Psoas muscle (tissue), 7 donors: ENCODE measurements at regions not wholly inside any gene's neighbourhood (a gene's known extent, or its start where the extent isn't known, plus 50 kb on each side); places are given as distances from the start of the nearest gene placed in this dataset.

Experiments
- ATAC-seq, 4 donors: fragments of 200-7000 bp; cut with Tn5 transposase; one replicate each; pipeline ENCODE4 v1.9.1; 2020; ENCODE audit warnings: moderate library complexity in 3 of 4, mild to moderate bottlenecking in 2 of 4
- DNase-seq, 2 donors: peaks; one replicate each; pipeline ENCODE4 v3.0.0-alpha.2; 2020
- H3K27ac ChIP-seq: fragments of 200-600 bp; one replicate; pipeline ENCODE4 v1.8.0; 2022
- H3K27me3 ChIP-seq, 3 donors: fragments of 200-600 bp in 1 of 3; one replicate each; pipeline versions ENCODE4 v1.6.1 to v1.8.0; 2013 to 2022; ENCODE audit warnings: low read length in 2 of 3, mild to moderate bottlenecking in 2 of 3, moderate library complexity in 1 of 3; ENCODE audit not compliant: insufficient read depth in 3 of 3
- H3K36me3 ChIP-seq, 2 donors: fragments of 200-600 bp in 1 of 2; one replicate each; pipeline versions ENCODE4 v1.6.1 to v1.8.0; 2013 to 2022; ENCODE audit warnings: low read depth in 1 of 2, mild to moderate bottlenecking in 1 of 2, moderate library complexity in 1 of 2; ENCODE audit not compliant: insufficient read depth in 1 of 2
- H3K4me1 ChIP-seq: fragments of 200-600 bp; one replicate; pipeline ENCODE4 v1.8.0; 2022
- H3K4me3 ChIP-seq: fragments of 200-600 bp; one replicate; pipeline ENCODE4 v1.8.0; 2022; ENCODE audit warnings: mild to moderate bottlenecking
- H3K9me3 ChIP-seq: fragments of 200-600 bp; one replicate; pipeline ENCODE4 v1.8.0; 2022
- WGBS, 3 donors: extraction: QIAGEN DNeasy Blood & Tissue Kit; methylation state at CpG; one replicate each; pipeline versions ENCODE4 v1.1.6 to v1.1.7; 2013; 5-methylcytosine and 5-hydroxymethylcytosine counted together
- intact Hi-C, 2 donors: fragments of 100-400 bp; cut with DNase I; formaldehyde crosslinking; loops; one replicate each; pipeline versions ENCODE4 v1.11.0 to v1.14.2; 2022
- TF ChIP-seq, protein P1 (sequence below): fragments of 200-600 bp; IDR thresholded peaks from one replicate; pipeline ENCODE4 v1.8.0; 2022; ENCODE audit warnings: antibody characterized with exemption
- donor health status: healthy with polysubstance abuse.
- donor health status: DM: no; HTN: no; CAD: no; lungs with moderate emphysema.
- donor health status: Bipolar disorder and iron deficiency.
- donor health status: healthy.
- donor health status: DM: yes; HTN: yes; CAD: no.
- donor health status: DM: no; HTN: no; CAD: no.
- donor health status: DM: yes; HTN: yes; CAD: no.

GRCh38 chr3:124043023-124043422, 51.1 kb upstream of the ROPN1 start:
- ATAC-seq (no peak), DNase-seq (no peak)
- intact Hi-C loops: no loop called here
- Histone ChIP-seq H3K27ac (no peak overlapping the region), H3K36me3 (no peaks in the 10 kb centered on the region), H3K4me1 (no peaks in the 10 kb centered on the region), H3K9me3 (no peaks in the 10 kb centered on the region), H3K27me3 (peaks cover 0 to 2% (median 0%) of the 10 kb centered on the region in 3 donors), H3K4me3 (no peak overlapping the region)
- TF ChIP-seq, protein P1, sequence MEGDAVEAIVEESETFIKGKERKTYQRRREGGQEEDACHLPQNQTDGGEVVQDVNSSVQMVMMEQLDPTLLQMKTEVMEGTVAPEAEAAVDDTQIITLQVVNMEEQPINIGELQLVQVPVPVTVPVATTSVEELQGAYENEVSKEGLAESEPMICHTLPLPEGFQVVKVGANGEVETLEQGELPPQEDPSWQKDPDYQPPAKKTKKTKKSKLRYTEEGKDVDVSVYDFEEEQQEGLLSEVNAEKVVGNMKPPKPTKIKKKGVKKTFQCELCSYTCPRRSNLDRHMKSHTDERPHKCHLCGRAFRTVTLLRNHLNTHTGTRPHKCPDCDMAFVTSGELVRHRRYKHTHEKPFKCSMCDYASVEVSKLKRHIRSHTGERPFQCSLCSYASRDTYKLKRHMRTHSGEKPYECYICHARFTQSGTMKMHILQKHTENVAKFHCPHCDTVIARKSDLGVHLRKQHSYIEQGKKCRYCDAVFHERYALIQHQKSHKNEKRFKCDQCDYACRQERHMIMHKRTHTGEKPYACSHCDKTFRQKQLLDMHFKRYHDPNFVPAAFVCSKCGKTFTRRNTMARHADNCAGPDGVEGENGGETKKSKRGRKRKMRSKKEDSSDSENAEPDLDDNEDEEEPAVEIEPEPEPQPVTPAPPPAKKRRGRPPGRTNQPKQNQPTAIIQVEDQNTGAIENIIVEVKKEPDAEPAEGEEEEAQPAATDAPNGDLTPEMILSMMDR: no peak
- 89 to 92% (median 90%) methylated on average over 1 of the region's 1 CpG for WGBS, 3 donors

GRCh38 chr3:124044956-124045355, 53.0 kb upstream of the ROPN1 start:
- 63 to 77% (median 77%) methylated on average over 3 of the region's 3 CpGs for WGBS, 3 donors
- TF ChIP-seq, protein P1: no peak
- no peak for ATAC-seq
- H3K27ac ChIP-seq: no peak overlapping the region
- H3K9me3 ChIP-seq: no peaks in the 10 kb centered on the region
- no peaks in the 10 kb centered on the region for H3K27me3 ChIP-seq
- DNase-seq: no peak
- no peaks in the 10 kb centered on the region for H3K4me1 ChIP-seq
- no peak overlapping the region for H3K4me3 ChIP-seq
- H3K36me3 ChIP-seq: no peaks in the 10 kb centered on the region
- intact Hi-C loops: no loop called here

- intact Hi-C loops: no loop called here
- 64 to 72% (median 65%) methylated on average over 6 of the region's 6 CpGs for WGBS, 3 donors
- no peak overlapping the region for H3K4me3 ChIP-seq
- no peaks in the 10 kb centered on the region for H3K27me3 ChIP-seq
- H3K9me3 ChIP-seq: no peaks in the 10 kb centered on the region
- no peaks in the 10 kb centered on the region for H3K36me3 ChIP-seq
- DNase-seq: no peak
- TF ChIP-seq, protein P1: no peak
- no peaks in the 10 kb centered on the region for H3K4me1 ChIP-seq
- no peak for ATAC-seq
- H3K27ac ChIP-seq: no peak overlapping the region
These were observed 57.3 kb upstream of the ROPN1 start for GRCh38 chr3:124048967-124049798.

GRCh38 chr3:124051636-124052035, 59.7 kb upstream of the ROPN1 start:
- intact Hi-C loops: no loop called here
- ATAC-seq (no peak), DNase-seq (no peak)
- Histone ChIP-seq H3K27ac (no peak overlapping the region), H3K4me1 (no peaks in the 10 kb centered on the region), H3K36me3 (no peaks in the 10 kb centered on the region), H3K9me3 (no peaks in the 10 kb centered on the region), H3K27me3 (no peaks in the 10 kb centered on the region), H3K4me3 (no peak overlapping the region)
- 97% methylated on average over 6 of the region's 6 CpGs for WGBS, 3 donors
- TF ChIP-seq, protein P1: no peak

- H3K27me3 ChIP-seq: no peaks in the 10 kb centered on the region
- H3K9me3 ChIP-seq: no peaks in the 10 kb centered on the region
- DNase-seq: no peak
- intact Hi-C loops: no loop called here
- H3K4me3 ChIP-seq: no peak overlapping the region
- TF ChIP-seq, protein P1: no peak
- H3K27ac ChIP-seq: no peak overlapping the region
- no peaks in the 10 kb centered on the region for H3K4me1 ChIP-seq
- no peak for ATAC-seq
- no peaks in the 10 kb centered on the region for H3K36me3 ChIP-seq
These were observed 61.9 kb upstream of the ROPN1 start for GRCh38 chr3:124053871-124054270.
